Spleen (tissue), 11 donors: ENCODE measurements at regions not wholly inside any gene's neighbourhood (a gene's known extent, or its start where the extent isn't known, plus 50 kb on each side); places are given as distances from the start of the nearest gene placed in this dataset.

Experiments used
- DNase-seq: peaks from one replicate; pipeline ENCODE4 v3.0.0-alpha.2; 2020
- H3K27ac ChIP-seq, 8 donors: fragments of 200-600 bp; sonication (generic) in 7 of 8; 1 replicate in 4 of 8; 2 replicates in 4 of 8; pipeline versions ENCODE4 v1.5.0 to v1.8.0; 2016 to 2021; ENCODE audit warnings: inconsistent platforms in 4 of 8, mild to moderate bottlenecking in 4 of 8, moderate library complexity in 1 of 8
- H3K27me3 ChIP-seq, 7 donors: fragments of 200-600 bp; sonication (generic) in 6 of 7; replicated peaks in 1 of 7; 1 replicate in 4 of 7; 2 replicates in 3 of 7; pipeline versions ENCODE4 v1.5.0 to v1.8.0; 2016 to 2021; ENCODE audit warnings: inconsistent platforms in 3 of 7, mild to moderate bottlenecking in 1 of 7
- H3K36me3 ChIP-seq, 6 donors: fragments of 200-600 bp; sonication (generic) in 5 of 6; 1 replicate in 4 of 6; 2 replicates in 2 of 6; pipeline versions ENCODE4 v1.5.0 to v1.8.0; 2016 to 2021; ENCODE audit warnings: inconsistent platforms in 2 of 6
- H3K4me1 ChIP-seq, 6 donors: fragments of 200-600 bp; sonication (generic) in 5 of 6; 1 replicate in 3 of 6; 2 replicates in 3 of 6; pipeline versions ENCODE4 v1.5.0 to v1.8.0; 2016 to 2021; ENCODE audit warnings: inconsistent platforms in 3 of 6
- H3K4me3 ChIP-seq, 8 donors: fragments of 200-600 bp; sonication (generic) in 7 of 8; 1 replicate in 4 of 8; 2 replicates in 4 of 8; pipeline versions ENCODE4 v1.5.0 to v1.8.0; 2016 to 2021; ENCODE audit warnings: inconsistent platforms in 4 of 8, mild to moderate bottlenecking in 4 of 8, moderate library complexity in 2 of 8
- H3K9me3 ChIP-seq, 8 donors: fragments of 200-600 bp; sonication (generic) in 7 of 8; 1 replicate in 4 of 8; 2 replicates in 4 of 8; pipeline versions ENCODE4 v1.5.0 to v1.8.0; 2016 to 2021; ENCODE audit warnings: inconsistent platforms in 4 of 8
- CTCF ChIP-seq, 11 experiments: fragments of 200-600 bp in 7 of 11; fragments of 450-650 bp in 4 of 11; sonication (generic) in 4 of 11; IDR thresholded peaks in 8 of 11; conservative IDR thresholded peaks in 3 of 11; 1 replicate in 7 of 11; 2 replicates in 4 of 11; pipeline versions ENCODE4 v1.4.0 to v1.8.0; 2016 to 2021; ENCODE audit warnings: antibody characterized with exemption in 11 of 11, inconsistent platforms in 4 of 11, mild to moderate bottlenecking in 1 of 11
- POLR2A ChIP-seq, 3 donors: fragments of 450-650 bp; IDR thresholded peaks; one replicate each; pipeline ENCODE4 v1.5.1; 2017; ENCODE audit warnings: antibody characterized with exemption in 3 of 3, mild to moderate bottlenecking in 1 of 3
- POLR2AphosphoS5 ChIP-seq, 3 donors: sonication (generic); formaldehyde crosslinking; IDR thresholded peaks; one replicate each; pipeline ENCODE4 v1.5.1; 2017; ENCODE audit warnings: antibody characterized with exemption in 3 of 3
- WGBS, 5 donors: extraction: QIAGEN DNeasy Blood & Tissue Kit in 3 of 5; methylation state at CpG; one replicate each; pipeline versions ENCODE4 v1.1.5 to v1.1.7; 2013 to 2018; 5-methylcytosine and 5-hydroxymethylcytosine counted together
- intact Hi-C: fragments of 100-400 bp; cut with DNase I; formaldehyde crosslinking; loops from one replicate; pipeline ENCODE4 v1.15.0; 2023; ENCODE audit warnings: low total_unique reads
- donor health status: healthy with polysubstance abuse.
- donor health status: DM: no; HTN: no; CAD: no; lungs with moderate emphysema.
- donor health status: DM: no; HTN: no; CAD: no.
- donor health status: Bipolar disorder and iron deficiency.
- donor health status: healthy.
- donor health status: DM: no; HTN: no; CAD: no.
- donor health status: DM: yes; HTN: yes; CAD: no.

- H3K4me1 ChIP-seq: peaks cover 0 to 5% (median 0%) of the 10 kb centered on the region in 6 donors
- intact Hi-C loops: no loop called here
- no peak overlapping the region for H3K27ac ChIP-seq
- H3K4me3 ChIP-seq: no peak overlapping the region
- H3K9me3 ChIP-seq: no peaks in the 10 kb centered on the region
- H3K27me3 ChIP-seq: peaks cover 0 to 7% (median 0%) of the 10 kb centered on the region in 7 donors
- TF ChIP-seq CTCF (IDR thresholded peaks at IDR 0.05 in 8 of 11, conservative IDR thresholded peaks at IDR 0.05 in 3 of 11) (no peak), POLR2A (IDR thresholded peaks at IDR 0.05) (no peak), POLR2AphosphoS5 (IDR thresholded peaks at IDR 0.05) (no peak)
- WGBS, 5 donors: 78 to 88% (median 83%) methylated on average over 2 of the region's 2 CpGs
- DNase-seq: no peak
- no peaks in the 10 kb centered on the region for H3K36me3 ChIP-seq
Measured at GRCh38 chr13:91136806-91137205, 210.7 kb upstream of the MIR17HG start.

GRCh38 chr13:91139232-91139631 is 208.3 kb upstream of the MIR17HG start:
- Histone ChIP-seq H3K4me3 (no peak overlapping the region), H3K36me3 (no peaks in the 10 kb centered on the region), H3K9me3 (no peaks in the 10 kb centered on the region), H3K4me1 (peaks cover 0 to 12% (median 0%) of the 10 kb centered on the region in 6 donors), H3K27me3 (peaks cover 0 to 8% (median 0%) of the 10 kb centered on the region in 7 donors), H3K27ac (no peak overlapping the region)
- WGBS, 5 donors: 61 to 95% (median 88%) methylated on average over 2 of the region's 2 CpGs
- DNase-seq: no peak
- intact Hi-C loops: no loop called here
- no peak for TF ChIP-seq CTCF (IDR thresholded peaks at IDR 0.05 in 8 of 11, conservative IDR thresholded peaks at IDR 0.05 in 3 of 11)
- no peak for TF ChIP-seq POLR2A (IDR thresholded peaks at IDR 0.05)
- no peak for TF ChIP-seq POLR2AphosphoS5 (IDR thresholded peaks at IDR 0.05)

- peaks cover 0 to 8% (median 0%) of the 10 kb centered on the region in 7 donors for H3K27me3 ChIP-seq
- peaks cover 0 to 10% (median 0%) of the 10 kb centered on the region in 6 donors for H3K4me1 ChIP-seq
- no peak for DNase-seq
- H3K9me3 ChIP-seq: no peaks in the 10 kb centered on the region
- no peaks in the 10 kb centered on the region for H3K36me3 ChIP-seq
- whole genome bisulfite sequencing, 5 donors: 65 to 86% (median 79%) methylated on average over 5 of the region's 5 CpGs
- H3K27ac ChIP-seq: no peak overlapping the region
- intact Hi-C loops: no loop called here
- no peak for TF ChIP-seq CTCF (IDR thresholded peaks at IDR 0.05 in 8 of 11, conservative IDR thresholded peaks at IDR 0.05 in 3 of 11)
- TF ChIP-seq POLR2AphosphoS5 (IDR thresholded peaks at IDR 0.05): no peak
- TF ChIP-seq POLR2A (IDR thresholded peaks at IDR 0.05): no peak
- no peak overlapping the region for H3K4me3 ChIP-seq
Measured at GRCh38 chr13:91141543-91142061, 205.9 kb upstream of the MIR17HG start.

DNA sequence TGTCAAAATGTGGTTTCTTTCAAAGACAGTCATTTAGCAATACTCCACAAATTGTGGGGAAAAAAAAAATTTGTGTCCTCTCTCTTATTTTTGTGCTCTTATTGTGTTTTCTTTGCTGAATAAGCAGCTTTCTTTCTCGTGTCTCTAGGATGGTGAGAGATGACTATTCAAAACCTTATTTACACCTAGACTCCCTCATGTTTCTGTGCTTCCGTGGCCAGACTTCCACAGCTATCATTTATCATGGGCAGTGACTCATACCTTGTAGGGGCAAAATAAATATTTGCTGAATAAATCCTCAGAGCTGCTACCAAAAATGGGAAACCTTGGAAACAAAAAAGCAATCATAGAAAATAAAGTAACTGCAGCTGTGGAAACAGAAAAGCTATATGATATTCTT is 204.9 kb upstream of the MIR17HG start:
- DNase-seq: no peak
- intact Hi-C loops: no loop called here
- Histone ChIP-seq H3K36me3 (no peaks in the 10 kb centered on the region), H3K27ac (no peak overlapping the region), H3K27me3 (peaks cover 0 to 8% (median 0%) of the 10 kb centered on the region in 7 donors), H3K4me1 (peaks cover 0 to 10% (median 0%) of the 10 kb centered on the region in 6 donors), H3K9me3 (no peaks in the 10 kb centered on the region), H3K4me3 (no peak overlapping the region)
- TF ChIP-seq CTCF (IDR thresholded peaks at IDR 0.05 in 8 of 11, conservative IDR thresholded peaks at IDR 0.05 in 3 of 11): no peak
- TF ChIP-seq POLR2AphosphoS5 (IDR thresholded peaks at IDR 0.05): no peak
- no peak for TF ChIP-seq POLR2A (IDR thresholded peaks at IDR 0.05)
- 22 to 46% (median 26%) methylated on average over 2 of the region's 2 CpGs for WGBS, 5 donors
